HG02885 (cell line): ENCODE measurements at regions not wholly inside any gene's neighbourhood (a gene's known extent, or its start where the extent isn't known, plus 50 kb on each side); places are given as distances from the start of the nearest gene placed in this dataset.
"Not testable (repeated sequence)": the region's sequence is repeated elsewhere in the genome, so short reads cannot be mapped to it uniquely, and the experiment has no call there.

Experiments
- ATAC-seq: cut with Tn5 transposase; IDR thresholded peaks from one replicate; pipeline ENCODE4 v1.9.1; 2021; ENCODE audit warnings: mild to moderate bottlenecking; ENCODE audit not compliant: unreplicated experiment, poor library complexity

- ATAC-seq, result no peak
These were observed 246.7 kb downstream of the CD109 start for GRCh38 chr6:73942592-73943186.

- ATAC-seq, result no peak
These were observed 245.9 kb downstream of the CD109 start for GRCh38 chr6:73941892-73942291.

GRCh38 chr6:73937805-73938204 lies 241.8 kb downstream of the CD109 start:
- no peak for ATAC-seq

GRCh38 chr6:73932866-73933265 lies 236.9 kb downstream of the CD109 start:
- no peak for ATAC-seq

GRCh38 chr6:73929405-73929804 lies 233.4 kb downstream of the CD109 start:
- ATAC-seq, result no peak

GRCh38 chr6:73927421-73927820 lies 231.4 kb downstream of the CD109 start:
- ATAC-seq, result no peak

GRCh38 chr6:73925703-73926102 lies 229.7 kb downstream of the CD109 start:
- not testable (repeated sequence) for ATAC-seq

- ATAC-seq, result no peak
These were observed 228.0 kb downstream of the CD109 start for GRCh38 chr6:73923905-73924485.

- ATAC-seq, result no peak
These were observed 207.2 kb downstream of the CD109 start for GRCh38 chr6:73903155-73903554.

- no peak for ATAC-seq
These were observed 206.0 kb downstream of the CD109 start for GRCh38 chr6:73901986-73902385.

GRCh38 chr6:73901311-73901710 lies 205.3 kb downstream of the CD109 start:
- no peak for ATAC-seq

- no peak for ATAC-seq
These were observed 202.6 kb downstream of the CD109 start for GRCh38 chr6:73898599-73898998.

GRCh38 chr6:73893696-73894095 lies 197.7 kb downstream of the CD109 start:
- no peak for ATAC-seq

- no peak for ATAC-seq
These were observed 192.0 kb downstream of the CD109 start for GRCh38 chr6:73888050-73888449.

- ATAC-seq, result no peak
These were observed 189.4 kb downstream of the CD109 start for GRCh38 chr6:73885393-73885792.

GRCh38 chr6:73884540-73884939 lies 188.5 kb downstream of the CD109 start:
- ATAC-seq, result no peak

- ATAC-seq, result no peak
These were observed 183.7 kb downstream of the CD109 start for GRCh38 chr6:73879501-73880293.

GRCh38 chr6:73878403-73878802 lies 182.4 kb downstream of the CD109 start:
- ATAC-seq, result no peak
